ENCODE measurements at regions not wholly inside any gene's neighbourhood (a gene's known extent, or its start where the extent isn't known, plus 50 kb on each side); places are given as distances from the start of the nearest gene placed in this dataset.

GRCh38 chr2:160889439-160890170 is 270.6 kb upstream of the TANK start:
- no peak for DNase-seq

GRCh38 chr2:160890667-160891352 is 269.4 kb upstream of the TANK start:
- no peak for DNase-seq

- no peak for DNase-seq
Observed at GRCh38 chr2:160891353-160891740, 268.9 kb upstream of the TANK start.

- no peak for DNase-seq
Observed at GRCh38 chr2:160892204-160892603, 268.0 kb upstream of the TANK start.

GRCh38 chr2:160893581-160893980 is 266.6 kb upstream of the TANK start:
- no peak for DNase-seq

GRCh38 chr2:160898581-160899307 is 261.5 kb upstream of the TANK start:
- DNase-seq = no peak

GRCh38 chr2:160901613-160902012 is 258.6 kb upstream of the TANK start:
- DNase-seq = no peak

GRCh38 chr2:160905862-160906261 is 254.4 kb upstream of the TANK start:
- no peak for DNase-seq

- no peak for DNase-seq
Observed at GRCh38 chr2:160906878-160907277, 253.3 kb upstream of the TANK start.

- DNase-seq = no peak
Observed at GRCh38 chr2:160907738-160908137, 252.5 kb upstream of the TANK start.

- DNase-seq = no peak
Observed at GRCh38 chr2:160908157-160908556, 252.1 kb upstream of the TANK start.

- no peak for DNase-seq
Observed at GRCh38 chr2:160909781-160910242, 250.4 kb upstream of the TANK start.

- DNase-seq = no peak
Observed at GRCh38 chr2:160910681-160911080, 249.5 kb upstream of the TANK start.

- no peak for DNase-seq
Observed at GRCh38 chr2:160911258-160911657, 249.0 kb upstream of the TANK start.

GRCh38 chr2:160912276-160912675 is 248.0 kb upstream of the TANK start:
- no peak for DNase-seq

- DNase-seq = no peak
Observed at GRCh38 chr2:160913323-160913722, 246.9 kb upstream of the TANK start.

GRCh38 chr2:160914217-160914616 is 246.0 kb upstream of the TANK start:
- DNase-seq = no peak

GRCh38 chr2:160916300-160916699 is 243.9 kb upstream of the TANK start:
- DNase-seq = no peak

GRCh38 chr2:160917850-160918249 is 242.4 kb upstream of the TANK start:
- no peak for DNase-seq

GRCh38 chr2:160918258-160918657 is 242.0 kb upstream of the TANK start:
- DNase-seq = no peak

- DNase-seq = peak; percentile 48
Observed at GRCh38 chr2:160918906-160919503, 241.2 kb upstream of the TANK start.

GRCh38 chr2:160920061-160920460 is 240.2 kb upstream of the TANK start:
- DNase-seq = no peak

- no peak for DNase-seq
Observed at GRCh38 chr2:160920791-160921303, 239.4 kb upstream of the TANK start.
